ENCODE measurements at regions not wholly inside any gene's neighbourhood (a gene's known extent, or its start where the extent isn't known, plus 50 kb on each side); places are given as distances from the start of the nearest gene placed in this dataset.

GRCh38 chr4:60366661-60367060 is 833.5 kb upstream of the ADGRL3 start:
- Histone ChIP-seq H3K27me3 (ENCODE audit: control insufficient read depth, insufficient read depth, low read length) (no peaks in the 10 kb centered on the region), H3K4me3 (ENCODE audit: low read depth, low read length) (no peak overlapping the region), H3K36me3 (ENCODE audit: control insufficient read depth, insufficient read depth, low read length) (no peaks in the 10 kb centered on the region)
- no peak for TF ChIP-seq CTCF (IDR thresholded peaks at IDR 0.05; ENCODE audit: insufficient read depth, low read depth, low read length)
- ChIA-PET CTCF (no interaction called here), POLR2A (no interaction called here)
- no peak for DNase-seq (ENCODE audit: low read depth)

- POLR2A ChIA-PET = no interaction called here
- TF ChIP-seq CTCF (IDR thresholded peaks at IDR 0.05; ENCODE audit: insufficient read depth, low read depth, low read length) = no peak
- CTCF ChIA-PET = no interaction called here
- no peak overlapping the region for H3K4me3 ChIP-seq (ENCODE audit: low read depth, low read length)
- H3K27me3 ChIP-seq (ENCODE audit: control insufficient read depth, insufficient read depth, low read length) = no peaks in the 10 kb centered on the region
- DNase-seq (ENCODE audit: low read depth) = no peak
- H3K36me3 ChIP-seq (ENCODE audit: control insufficient read depth, insufficient read depth, low read length) = no peaks in the 10 kb centered on the region
These were observed 831.1 kb upstream of the ADGRL3 start for GRCh38 chr4:60368986-60369385.

- POLR2A ChIA-PET = no interaction called here
These were observed 822.1 kb upstream of the ADGRL3 start for GRCh38 chr4:60378010-60378409.

GRCh38 chr4:60384516-60384915 is 815.6 kb upstream of the ADGRL3 start:
- no peak for TF ChIP-seq CTCF (IDR thresholded peaks at IDR 0.05; ENCODE audit: insufficient read depth, low read depth, low read length)
- Histone ChIP-seq H3K27me3 (ENCODE audit: control insufficient read depth, insufficient read depth, low read length) (no peaks in the 10 kb centered on the region), H3K4me3 (ENCODE audit: low read depth, low read length) (no peak overlapping the region), H3K36me3 (ENCODE audit: control insufficient read depth, insufficient read depth, low read length) (no peaks in the 10 kb centered on the region)
- ChIA-PET CTCF (no interaction called here), POLR2A (no interaction called here)
- DNase-seq (ENCODE audit: low read depth) = no peak

More at GRCh38 chr4:60378010-60378409, 822.1 kb upstream of the ADGRL3 start:
- CTCF ChIA-PET = no interaction called here
- Histone ChIP-seq H3K4me3 (ENCODE audit: low read depth, low read length) (no peak overlapping the region), H3K27me3 (ENCODE audit: control insufficient read depth, insufficient read depth, low read length) (no peaks in the 10 kb centered on the region), H3K36me3 (ENCODE audit: control insufficient read depth, insufficient read depth, low read length) (no peaks in the 10 kb centered on the region)
- no peak for TF ChIP-seq CTCF (IDR thresholded peaks at IDR 0.05; ENCODE audit: insufficient read depth, low read depth, low read length)
- no peak for DNase-seq (ENCODE audit: low read depth)

- no peak for TF ChIP-seq CTCF (IDR thresholded peaks at IDR 0.05; ENCODE audit: insufficient read depth, low read depth, low read length)
- Histone ChIP-seq H3K36me3 (ENCODE audit: control insufficient read depth, insufficient read depth, low read length) (no peaks in the 10 kb centered on the region), H3K27me3 (ENCODE audit: control insufficient read depth, insufficient read depth, low read length) (no peaks in the 10 kb centered on the region), H3K4me3 (ENCODE audit: low read depth, low read length) (no peak overlapping the region)
- ChIA-PET POLR2A (no interaction called here), CTCF (no interaction called here)
- no peak for DNase-seq (ENCODE audit: low read depth)
These were observed 810.5 kb upstream of the ADGRL3 start for GRCh38 chr4:60389633-60390032.
